Kidney glomerular epithelial cell (primary cell): ENCODE measurements at regions not wholly inside any gene's neighbourhood (a gene's known extent, or its start where the extent isn't known, plus 50 kb on each side); places are given as distances from the start of the nearest gene placed in this dataset.

ENCODE experiments used
- DNase-seq: peaks from one replicate; lab custom pipeline; 2025; lab: John Stamatoyannopoulos, UW

- DNase-seq: peak; percentile 97
Measured at GRCh38 chr1:232477728-232478127, 152.2 kb downstream of the SIPA1L2 start.

GRCh38 chr1:232476538-232476950 is 153.4 kb downstream of the SIPA1L2 start:
- DNase-seq: no peak

- no peak for DNase-seq
Measured at GRCh38 chr1:232474826-232475225, 155.1 kb downstream of the SIPA1L2 start.

GRCh38 chr1:232473900-232474299 is 156.0 kb downstream of the SIPA1L2 start:
- DNase-seq: no peak

GRCh38 chr1:232473324-232473723 is 156.6 kb downstream of the SIPA1L2 start:
- no peak for DNase-seq

- DNase-seq: peak; percentile 14
Measured at GRCh38 chr1:232472485-232473041, 157.4 kb downstream of the SIPA1L2 start.

- no peak for DNase-seq
Measured at GRCh38 chr1:232471250-232471649, 158.7 kb downstream of the SIPA1L2 start.

DNA sequence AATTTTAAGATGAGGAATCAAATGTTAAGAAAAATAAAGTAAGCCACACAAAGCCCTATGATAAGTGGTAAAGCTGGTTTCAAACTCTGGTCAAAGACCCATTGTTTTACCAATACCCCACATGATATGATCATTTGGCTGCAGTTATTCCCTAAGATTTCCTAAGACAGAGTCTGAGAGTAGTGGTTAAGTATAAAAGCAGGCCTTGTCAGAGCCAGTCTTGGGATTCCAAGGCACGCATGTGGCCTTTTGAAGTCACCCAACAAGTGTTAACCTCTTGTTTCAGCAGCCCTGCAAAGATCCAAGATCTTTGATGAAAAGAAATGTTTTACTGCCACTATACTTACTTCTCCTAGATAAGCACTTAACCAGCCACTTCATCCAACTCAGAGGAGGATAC is 159.2 kb downstream of the SIPA1L2 start:
- DNase-seq: no peak

GRCh38 chr1:232468249-232468648 is 161.7 kb downstream of the SIPA1L2 start:
- DNase-seq: no peak

DNA sequence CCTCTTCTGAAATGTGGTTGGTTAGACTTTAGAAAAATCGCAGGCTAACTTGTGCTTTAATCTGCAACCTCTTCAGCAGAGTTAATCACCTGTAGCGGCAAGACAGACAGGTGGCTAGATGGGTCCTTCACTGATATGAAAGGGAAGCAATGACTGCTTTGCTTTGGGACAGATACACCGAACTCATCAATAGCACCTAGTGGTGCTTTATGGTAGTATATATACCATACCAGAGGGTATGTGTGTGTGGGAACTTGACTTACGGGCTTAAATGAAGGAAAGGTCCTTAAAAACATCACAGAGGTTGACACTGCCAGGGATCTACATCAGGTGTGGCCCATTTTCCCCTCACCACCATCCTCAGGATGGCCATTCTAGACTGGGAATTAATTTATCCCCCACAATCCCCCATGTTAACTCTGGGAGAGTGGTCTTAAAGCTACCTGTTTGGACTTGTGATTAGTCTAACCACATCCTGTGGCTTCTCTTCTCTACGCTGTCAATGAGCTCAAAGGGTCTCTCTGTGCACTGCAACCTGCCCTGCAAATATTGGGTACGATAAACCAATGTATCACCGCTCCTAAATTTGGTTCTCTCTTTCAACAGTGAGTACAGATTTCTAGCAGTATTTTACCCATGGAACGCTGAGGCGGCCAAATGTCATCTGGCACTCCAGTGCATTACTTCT is 162.7 kb downstream of the SIPA1L2 start:
- DNase-seq: no peak

DNA sequence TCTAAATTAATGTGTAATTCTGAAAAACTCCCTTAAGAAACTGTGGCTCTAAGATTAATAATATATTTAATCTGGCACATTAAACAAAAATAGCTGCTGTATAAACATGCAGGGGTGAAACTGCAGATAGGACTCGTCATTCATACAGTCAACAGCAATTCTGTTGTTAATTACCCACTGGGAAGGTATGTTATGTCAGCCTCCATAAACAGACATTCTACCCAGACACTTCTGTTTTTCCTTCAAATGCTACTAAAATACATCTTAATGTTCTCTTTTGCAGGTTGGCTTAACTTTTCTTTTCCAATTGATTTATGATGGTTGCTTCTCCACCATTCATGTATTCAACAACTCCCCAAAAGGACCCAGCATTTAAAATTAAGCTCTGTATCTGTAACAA is 165.6 kb downstream of the SIPA1L2 start:
- DNase-seq: no peak

DNA sequence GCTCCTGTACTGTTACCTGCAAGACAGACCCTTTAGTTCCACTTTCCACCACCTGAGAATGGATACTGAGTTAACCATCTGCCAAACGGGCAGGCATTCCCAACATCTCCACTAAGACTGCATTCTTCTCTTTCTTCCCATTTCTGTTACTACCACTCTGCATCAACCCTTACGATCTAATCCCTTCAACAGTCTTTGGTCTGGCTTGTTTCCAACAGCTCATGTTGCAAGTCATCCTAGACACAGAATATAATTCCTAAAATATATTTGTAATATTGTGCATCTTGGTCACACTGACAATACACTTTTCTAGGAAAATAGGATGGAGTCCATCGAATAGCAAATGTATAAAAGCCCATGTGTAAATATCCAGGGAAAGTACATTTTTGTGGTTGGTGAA is 166.7 kb downstream of the SIPA1L2 start:
- DNase-seq: no peak

DNA sequence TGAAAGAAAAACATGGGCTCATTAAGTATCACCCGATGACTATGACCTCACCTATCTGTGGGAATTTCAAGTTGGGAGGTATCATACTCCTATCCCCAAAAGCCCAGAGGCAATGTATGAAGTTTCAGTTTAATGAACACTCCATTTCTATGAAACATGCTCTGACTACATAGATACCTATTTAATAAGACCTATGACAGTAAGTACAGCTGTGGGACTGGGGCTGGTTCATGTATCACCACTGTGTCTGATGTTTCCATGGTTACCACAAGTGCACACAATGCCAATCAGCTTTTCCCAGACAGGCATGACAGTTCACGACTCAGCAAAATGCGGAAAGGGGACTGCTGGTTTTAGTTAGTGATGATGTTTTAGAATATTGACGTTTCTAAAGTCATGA is 167.7 kb downstream of the SIPA1L2 start:
- peak; percentile 35 for DNase-seq

DNA sequence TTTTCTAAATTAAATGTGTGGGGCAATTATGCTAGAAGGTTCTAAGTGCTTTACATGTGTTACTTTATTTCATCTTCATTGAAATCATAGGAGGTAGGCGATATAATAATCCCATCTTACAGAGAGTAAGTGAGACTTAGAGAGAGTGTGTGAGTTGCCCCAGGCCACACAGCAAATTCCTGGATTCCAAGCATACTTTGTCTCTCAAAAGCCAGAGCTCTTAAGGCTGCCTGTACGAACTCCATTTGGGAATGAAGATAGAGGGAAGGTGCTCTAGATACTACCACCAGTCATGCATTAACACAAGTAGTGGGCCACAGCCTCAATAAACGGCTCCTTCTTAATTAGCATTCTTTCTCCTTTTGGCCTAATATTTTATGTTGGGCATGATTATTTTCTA is 170.1 kb downstream of the SIPA1L2 start:
- no peak for DNase-seq

GRCh38 chr1:232459087-232459486 is 170.8 kb downstream of the SIPA1L2 start:
- DNase-seq: no peak

DNA sequence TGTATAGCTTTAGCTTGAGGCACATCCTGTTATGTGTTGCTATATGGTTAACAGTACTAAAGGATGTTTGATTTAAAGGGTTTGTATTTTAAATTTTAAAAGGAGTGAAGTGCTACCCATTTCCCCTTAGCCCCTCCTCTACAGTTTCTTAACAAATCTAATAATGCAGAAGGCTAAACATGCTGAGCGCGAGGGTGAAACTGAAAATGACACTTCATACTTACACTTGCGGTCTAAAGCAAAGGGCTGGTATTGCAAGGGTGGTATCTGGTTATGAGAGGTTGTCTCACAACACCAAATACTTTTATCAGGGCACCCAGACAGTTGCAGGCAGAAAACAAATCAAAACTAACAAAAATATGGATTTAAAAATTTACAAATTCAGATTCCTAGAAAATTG is 172.3 kb downstream of the SIPA1L2 start:
- no peak for DNase-seq

GRCh38 chr1:232456714-232457113 is 173.2 kb downstream of the SIPA1L2 start:
- DNase-seq: no peak

DNA sequence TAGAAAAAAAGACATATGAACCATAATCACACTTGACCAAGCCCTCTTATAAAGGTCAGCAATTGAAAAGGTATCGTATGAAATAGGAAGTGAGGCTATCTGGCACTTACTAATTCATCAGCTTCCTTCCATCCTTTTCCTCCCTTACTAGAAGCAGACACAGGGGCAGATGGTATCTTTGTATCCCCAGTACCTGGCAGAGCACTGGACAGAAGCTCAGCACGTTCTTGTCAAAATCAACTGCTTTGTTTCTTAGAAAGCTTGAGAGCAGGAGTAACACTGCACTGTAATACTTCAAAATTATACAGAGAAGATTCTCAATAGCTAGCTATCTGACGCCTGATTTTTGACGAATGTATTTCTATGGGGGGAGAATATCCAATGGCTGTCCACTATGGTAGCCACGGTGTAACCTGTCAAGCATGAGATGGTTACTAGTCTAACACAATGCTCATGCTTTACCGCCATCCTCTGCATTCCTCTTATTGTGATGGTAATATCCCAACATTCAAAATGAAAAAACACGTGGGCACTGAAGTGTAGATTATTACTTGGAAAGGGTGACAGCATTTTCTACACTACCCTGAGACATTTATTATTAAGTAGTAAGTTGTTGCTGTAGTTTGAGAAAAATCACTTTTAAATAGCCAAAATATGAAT is 175.6 kb downstream of the SIPA1L2 start:
- no peak for DNase-seq

- no peak for DNase-seq
Measured at GRCh38 chr1:232452736-232453440, 177.0 kb downstream of the SIPA1L2 start.

- no peak for DNase-seq
Measured at GRCh38 chr1:232452117-232452516, 177.8 kb downstream of the SIPA1L2 start.

- DNase-seq: no peak
Measured at GRCh38 chr1:232451506-232451905, 178.4 kb downstream of the SIPA1L2 start.

DNA sequence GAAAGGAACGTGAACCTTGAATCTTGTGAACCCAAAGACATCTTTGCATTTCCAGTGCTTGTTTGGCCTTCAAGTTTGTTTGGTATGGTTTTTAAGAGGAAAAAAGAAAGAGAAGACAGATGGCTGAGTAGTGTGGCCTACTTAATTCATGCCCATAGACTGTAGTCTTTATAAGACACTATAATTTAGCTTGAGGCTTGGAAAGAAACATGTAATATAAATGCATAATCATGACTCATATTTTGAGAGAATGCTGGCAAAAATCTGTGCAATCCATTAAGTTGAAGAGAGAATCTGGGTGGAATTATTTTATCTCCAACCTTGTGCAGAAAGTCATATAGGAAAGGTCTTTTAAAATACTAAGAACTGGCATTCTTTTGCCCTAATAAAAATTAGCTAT is 179.3 kb downstream of the SIPA1L2 start:
- DNase-seq: no peak

GRCh38 chr1:232447125-232447524 is 182.8 kb downstream of the SIPA1L2 start:
- no peak for DNase-seq
